CD1c-positive myeloid dendritic cell (primary cell): ENCODE measurements at regions not wholly inside any gene's neighbourhood (a gene's known extent, or its start where the extent isn't known, plus 50 kb on each side); places are given as distances from the start of the nearest gene placed in this dataset.
"Not testable (repeated sequence)": the region's sequence is repeated elsewhere in the genome, so short reads cannot be mapped to it uniquely, and the experiment has no call there.

Experiments
- DNase-seq: peaks from one replicate; pipeline ENCODE4 v3.0.0-alpha.2; 2016; ENCODE audit errors: extremely low spot score

DNA sequence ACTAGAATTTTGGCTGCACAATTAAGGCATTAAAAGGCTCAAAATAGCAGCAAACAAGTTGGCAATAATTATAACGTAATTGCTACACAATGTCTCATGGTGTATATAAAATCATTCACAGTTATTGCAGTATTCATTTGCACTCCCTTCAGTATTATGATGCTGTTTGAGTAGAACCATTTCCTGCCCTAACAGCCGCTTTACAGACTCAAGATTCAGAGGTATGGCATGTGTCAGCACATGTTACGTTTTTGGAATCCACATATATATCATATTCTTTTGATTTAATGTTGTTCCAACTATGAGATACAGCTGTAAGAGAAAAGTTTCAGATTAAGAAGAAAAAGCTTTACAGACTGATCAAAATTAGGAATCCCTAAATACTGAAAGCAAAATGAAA, 56.3 kb upstream of the NCKAP5 start:
- DNase-seq: no peak

- DNase-seq: no peak
Measured at GRCh38 chr2:133627741-133628140, 59.5 kb upstream of the NCKAP5 start.

GRCh38 chr2:133633309-133633708, 65.0 kb upstream of the NCKAP5 start:
- DNase-seq: no peak

GRCh38 chr2:133633881-133634409, 65.7 kb upstream of the NCKAP5 start:
- no peak for DNase-seq

DNA sequence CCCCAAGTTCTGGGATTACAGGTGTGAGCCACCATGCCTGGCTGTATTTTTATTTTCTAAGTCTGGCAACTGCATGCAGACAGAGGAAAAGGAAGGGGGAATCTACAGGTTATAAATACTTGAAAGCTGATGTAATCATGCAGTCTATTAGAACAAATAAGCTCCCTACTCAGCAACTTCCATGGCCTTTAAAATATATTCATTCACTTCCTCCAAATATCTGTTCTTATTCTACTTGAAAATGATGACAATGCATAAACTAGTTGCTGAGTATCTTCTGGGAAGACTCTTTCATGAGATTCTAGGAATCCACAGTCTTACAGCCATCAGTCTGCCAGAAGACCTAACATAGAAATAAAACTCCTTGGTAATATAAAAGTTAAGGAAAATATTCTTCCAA, 66.9 kb upstream of the NCKAP5 start:
- DNase-seq: no peak

DNA sequence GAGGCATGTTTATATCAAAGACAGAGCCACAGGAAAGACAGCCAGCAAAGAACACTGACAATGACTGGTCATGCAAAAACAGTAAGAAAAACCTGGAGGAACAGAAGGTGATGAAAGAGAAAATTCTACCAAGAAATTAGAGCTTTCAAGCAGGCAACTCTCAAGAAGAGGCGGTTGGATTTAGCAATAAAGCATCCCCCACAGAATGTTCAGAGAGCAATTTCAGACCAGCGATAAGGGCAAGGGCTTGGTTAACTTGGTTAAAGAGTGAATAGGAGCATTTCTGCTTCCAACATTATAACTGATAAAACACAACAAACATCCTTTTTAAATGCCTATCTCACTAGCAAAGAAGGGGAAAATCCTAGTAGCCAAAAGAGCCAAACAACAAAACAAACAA, 68.0 kb upstream of the NCKAP5 start:
- DNase-seq: no peak

- no peak for DNase-seq
Measured at GRCh38 chr2:133640103-133640502, 71.8 kb upstream of the NCKAP5 start.

DNA sequence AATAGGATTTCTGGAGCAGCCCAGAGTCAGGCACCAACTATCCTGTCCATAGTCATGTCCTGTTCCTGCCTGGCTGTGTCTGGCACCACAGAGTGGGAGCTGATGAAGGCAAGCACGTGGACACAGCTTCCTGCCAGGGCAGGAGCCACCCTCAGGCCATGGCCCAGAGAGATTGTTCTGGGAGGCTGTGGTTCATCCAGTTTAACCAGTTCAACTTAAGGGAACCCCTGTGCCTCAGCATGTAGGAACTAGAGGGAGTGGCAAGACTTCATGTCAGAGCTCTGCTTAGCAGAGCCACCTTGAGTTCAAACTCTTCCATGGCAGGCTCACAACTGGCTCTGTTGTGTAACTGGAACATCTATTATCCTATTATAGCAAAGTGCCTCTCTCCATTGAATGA, 73.2 kb upstream of the NCKAP5 start:
- DNase-seq: no peak

DNA sequence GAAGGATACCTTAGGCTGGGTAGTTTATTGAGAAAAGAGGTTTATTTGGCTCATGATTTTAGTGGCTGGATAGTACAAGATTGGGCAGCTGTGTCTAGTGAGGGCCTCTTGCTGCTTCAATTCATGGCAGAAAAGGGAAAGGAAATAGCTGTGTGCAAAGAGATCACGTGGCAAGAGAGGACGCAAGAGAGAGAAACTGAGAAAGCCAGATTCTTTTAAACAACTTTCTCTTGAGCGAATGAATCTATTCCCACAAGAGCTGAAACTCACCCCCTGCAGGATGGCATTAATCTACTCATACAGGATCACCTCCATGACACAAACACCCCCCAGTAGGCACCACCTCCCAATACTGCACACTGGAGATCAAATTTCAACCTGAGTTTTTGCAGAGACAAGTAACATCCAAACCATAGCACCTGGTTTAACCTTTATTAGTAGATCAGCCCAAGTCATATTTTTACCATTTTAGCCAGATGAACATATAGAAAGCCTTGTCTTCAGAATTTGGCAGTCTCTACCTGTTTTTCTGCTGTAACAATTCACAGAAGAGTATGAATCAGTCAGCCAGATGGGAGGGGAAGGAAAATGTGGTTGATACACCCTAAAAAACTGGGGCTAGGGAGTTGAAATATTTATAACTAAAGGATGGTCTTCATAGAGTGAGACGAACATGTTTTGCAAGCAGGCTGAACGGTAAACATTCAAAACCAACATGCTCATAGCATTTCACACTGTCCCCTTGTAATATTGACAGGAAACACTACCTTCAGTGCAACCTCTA, 73.9 kb upstream of the NCKAP5 start:
- DNase-seq: no peak

DNA sequence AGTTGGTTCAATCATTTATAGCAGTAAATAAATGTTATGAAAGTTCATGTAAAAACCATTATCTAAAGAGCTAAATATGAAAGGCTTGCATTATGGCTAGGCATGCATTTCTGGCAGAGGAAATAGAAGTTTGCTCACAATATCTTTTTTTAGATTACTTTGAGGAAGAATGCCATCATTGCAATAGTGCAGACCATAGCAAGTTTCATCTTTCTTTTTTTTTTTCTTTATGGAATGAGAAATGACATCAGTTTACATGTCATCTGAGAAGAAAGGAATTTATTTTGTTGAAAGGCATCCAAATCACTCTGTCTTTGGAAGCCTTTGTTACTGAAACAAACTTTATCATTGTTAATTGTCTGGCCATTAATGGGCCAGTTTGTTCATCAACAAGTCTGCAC, 74.5 kb upstream of the NCKAP5 start:
- no peak for DNase-seq

- DNase-seq: no peak
Measured at GRCh38 chr2:133643863-133644262, 75.6 kb upstream of the NCKAP5 start.

- DNase-seq: no peak
Measured at GRCh38 chr2:133644846-133645245, 76.6 kb upstream of the NCKAP5 start.

GRCh38 chr2:133647386-133647785, 79.1 kb upstream of the NCKAP5 start:
- not testable (repeated sequence) for DNase-seq

DNA sequence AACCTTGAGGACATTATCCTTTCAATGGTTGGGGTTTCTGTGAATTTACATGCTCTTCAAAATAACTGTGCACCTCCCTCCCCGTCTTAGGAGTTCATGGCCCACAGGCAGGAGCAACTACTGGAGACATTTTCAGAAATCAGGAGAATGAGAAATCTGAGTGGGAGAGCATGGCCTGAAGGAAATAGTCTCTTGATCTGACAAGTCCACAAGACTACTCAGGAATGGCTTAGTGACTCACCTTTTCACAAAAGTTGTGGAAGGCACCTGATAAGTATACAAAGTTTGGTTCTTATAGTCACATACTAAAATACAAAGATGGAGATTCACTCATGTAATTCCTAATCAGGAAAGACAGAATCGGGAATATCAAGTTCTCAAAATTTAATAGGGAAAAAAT, 83.6 kb upstream of the NCKAP5 start:
- DNase-seq: no peak

DNA sequence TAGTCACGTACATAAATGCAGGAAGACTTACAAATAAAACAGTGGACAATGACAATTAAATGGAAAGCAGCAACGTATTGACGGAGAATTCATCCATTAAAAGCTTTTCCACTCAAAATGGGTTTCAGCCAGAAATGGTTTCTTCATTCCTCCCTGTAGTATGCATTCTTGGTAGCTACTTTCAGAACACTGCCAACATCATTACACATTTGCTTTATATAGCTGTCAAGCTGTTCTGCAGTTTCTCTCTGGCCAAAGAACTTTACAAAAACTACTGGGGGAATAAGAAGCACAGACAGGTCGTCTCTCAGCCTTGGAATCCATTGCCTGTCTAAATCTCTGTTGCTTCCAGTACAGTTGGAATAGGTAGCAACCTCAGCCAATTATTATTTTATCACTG, 84.1 kb upstream of the NCKAP5 start:
- DNase-seq: no peak

- no peak for DNase-seq
Measured at GRCh38 chr2:133653056-133653455, 84.8 kb upstream of the NCKAP5 start.

DNA sequence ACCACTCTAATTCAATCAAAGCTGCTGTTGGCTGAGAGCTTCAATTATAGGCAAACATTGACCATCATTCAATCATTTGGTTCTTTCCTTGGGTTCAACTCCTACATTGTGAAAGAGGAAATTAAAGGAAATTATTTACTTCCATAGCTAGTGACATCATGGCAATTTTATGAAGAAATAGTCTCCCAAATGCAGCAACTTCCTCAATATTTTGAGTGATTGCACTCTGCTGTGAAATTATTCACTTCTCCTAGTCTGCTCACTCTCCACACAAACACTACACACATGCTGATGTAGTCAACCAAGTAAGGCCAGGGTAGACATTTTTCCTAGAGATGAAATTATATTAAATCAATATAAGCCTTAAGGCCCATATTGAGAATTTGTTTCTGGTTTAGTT, 86.7 kb upstream of the NCKAP5 start:
- DNase-seq: no peak

DNA sequence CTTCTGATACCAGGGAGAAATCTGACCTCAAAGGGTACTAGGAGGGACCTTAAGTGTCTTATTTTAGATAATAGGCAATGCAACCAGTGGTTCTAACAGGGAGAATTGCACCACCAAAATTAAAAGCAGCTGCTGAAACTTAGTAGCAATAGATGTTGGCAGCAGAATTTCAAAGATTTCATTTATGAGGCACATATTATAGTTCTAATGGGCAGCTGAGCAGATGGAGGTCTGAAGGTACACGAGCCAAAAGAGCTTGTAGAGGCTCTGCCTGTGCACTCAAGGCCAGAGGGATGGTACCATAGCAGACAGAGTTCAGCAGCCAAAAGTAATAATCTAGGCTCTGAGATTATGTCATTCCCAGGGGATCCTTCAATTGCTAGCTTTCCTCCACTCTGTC, 87.3 kb upstream of the NCKAP5 start:
- DNase-seq: no peak

DNA sequence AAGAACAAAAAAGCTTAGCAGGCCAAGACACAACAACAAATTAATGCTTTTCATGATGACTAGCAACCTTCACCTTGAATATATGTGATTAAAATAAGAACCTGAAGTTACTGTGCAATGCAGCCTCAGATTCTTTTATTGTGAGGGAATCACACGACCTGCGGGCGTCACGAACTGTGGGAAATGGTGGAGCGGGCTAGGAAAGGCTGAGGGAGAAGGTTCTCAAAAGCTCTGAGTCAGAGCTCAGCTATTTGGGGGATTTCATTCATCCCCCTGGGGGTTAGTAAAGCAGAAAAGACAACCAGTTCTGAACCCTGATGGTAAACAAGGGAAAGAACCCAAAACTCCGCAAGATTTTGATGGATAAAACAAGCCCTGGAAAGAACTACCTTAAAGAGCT, 89.3 kb upstream of the NCKAP5 start:
- no peak for DNase-seq

- no peak for DNase-seq
Measured at GRCh38 chr2:133658020-133658903, 90.0 kb upstream of the NCKAP5 start.

DNA sequence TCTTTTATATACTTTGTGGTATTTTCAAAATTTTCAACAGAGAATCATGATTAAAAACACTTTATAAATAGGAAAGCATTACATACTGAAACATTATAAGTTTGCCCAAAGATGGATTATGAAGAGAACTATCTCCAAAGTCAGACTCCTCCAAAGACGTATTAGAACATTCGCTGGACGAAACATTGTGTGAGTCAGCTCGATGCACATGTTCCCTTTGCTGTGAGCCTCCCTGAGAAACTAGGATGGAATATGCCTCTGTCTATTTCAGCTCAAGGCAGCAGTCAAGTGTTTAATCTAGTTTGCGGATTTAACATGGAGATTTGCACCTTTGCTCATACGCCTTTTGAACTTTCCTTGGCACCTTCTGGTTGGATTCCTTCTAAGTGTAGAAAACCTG, 92.2 kb upstream of the NCKAP5 start:
- DNase-seq: no peak

GRCh38 chr2:133661392-133661791, 93.1 kb upstream of the NCKAP5 start:
- no peak for DNase-seq

GRCh38 chr2:133666621-133667020, 98.4 kb upstream of the NCKAP5 start:
- DNase-seq: no peak
